IPS-18a (cell line): ENCODE measurements at regions not wholly inside any gene's neighbourhood (a gene's known extent, or its start where the extent isn't known, plus 50 kb on each side); places are given as distances from the start of the nearest gene placed in this dataset.

Experiments used
- H3K27ac ChIP-seq: one replicate; pipeline ENCODE4 v1.5.1; 2013; ENCODE audit warnings: low read length
- H3K27me3 ChIP-seq: one replicate; pipeline ENCODE4 v1.6.1; 2013; ENCODE audit warnings: mild to moderate bottlenecking, low read length; ENCODE audit not compliant: control insufficient read depth, insufficient read depth
- H3K36me3 ChIP-seq: one replicate; pipeline ENCODE4 v1.6.1; 2013; ENCODE audit warnings: low read depth, low read length; ENCODE audit not compliant: control insufficient read depth
- H3K4me1 ChIP-seq: one replicate; pipeline ENCODE4 v1.6.1; 2013; ENCODE audit warnings: low read depth, low read length; ENCODE audit not compliant: control insufficient read depth
- H3K4me3 ChIP-seq: one replicate; pipeline ENCODE4 v1.5.1; 2013; ENCODE audit warnings: low read length
- H3K9ac ChIP-seq: one replicate; pipeline ENCODE4 v1.6.1; 2013; ENCODE audit warnings: mild to moderate bottlenecking, low read length, moderate library complexity
- H3K9me3 ChIP-seq: one replicate; pipeline ENCODE4 v1.6.1; 2013; ENCODE audit warnings: low read depth, low read length; ENCODE audit not compliant: control insufficient read depth

- Histone ChIP-seq H3K9ac (no peak overlapping the region), H3K27me3 (no peaks in the 10 kb centered on the region), H3K4me3 (no peak overlapping the region), H3K27ac (no peak overlapping the region), H3K9me3 (no peaks in the 10 kb centered on the region), H3K4me1 (no peaks in the 10 kb centered on the region), H3K36me3 (no peaks in the 10 kb centered on the region)
Measured at GRCh38 chr14:42884100-42884499, 1277.4 kb downstream of the LRFN5 start.

- H3K9ac ChIP-seq: no peak overlapping the region
- H3K36me3 ChIP-seq: no peaks in the 10 kb centered on the region
- no peak overlapping the region for H3K4me3 ChIP-seq
- H3K27me3 ChIP-seq: no peaks in the 10 kb centered on the region
- peaks cover 3% of the 10 kb centered on the region for H3K4me1 ChIP-seq
- no peaks in the 10 kb centered on the region for H3K9me3 ChIP-seq
- H3K27ac ChIP-seq: no peak overlapping the region
Measured at GRCh38 chr14:42877716-42878115, 1271.0 kb downstream of the LRFN5 start.

GRCh38 chr14:42872786-42873185, 1266.1 kb downstream of the LRFN5 start:
- no peak overlapping the region for H3K27ac ChIP-seq
- H3K4me1 ChIP-seq: peaks cover 4% of the 10 kb centered on the region
- H3K4me3 ChIP-seq: no peak overlapping the region
- H3K36me3 ChIP-seq: no peaks in the 10 kb centered on the region
- no peaks in the 10 kb centered on the region for H3K9me3 ChIP-seq
- H3K9ac ChIP-seq: no peak overlapping the region
- no peaks in the 10 kb centered on the region for H3K27me3 ChIP-seq

GRCh38 chr14:42869681-42870080, 1263.0 kb downstream of the LRFN5 start:
- no peak overlapping the region for H3K27ac ChIP-seq
- no peaks in the 10 kb centered on the region for H3K27me3 ChIP-seq
- H3K36me3 ChIP-seq: no peaks in the 10 kb centered on the region
- no peak overlapping the region for H3K4me3 ChIP-seq
- H3K4me1 ChIP-seq: peaks cover 4% of the 10 kb centered on the region
- H3K9ac ChIP-seq: no peak overlapping the region
- H3K9me3 ChIP-seq: no peaks in the 10 kb centered on the region

GRCh38 chr14:42862114-42862513, 1255.4 kb downstream of the LRFN5 start:
- Histone ChIP-seq H3K4me1 (no peaks in the 10 kb centered on the region), H3K9ac (no peak overlapping the region), H3K4me3 (no peak overlapping the region), H3K9me3 (no peaks in the 10 kb centered on the region), H3K27ac (no peak overlapping the region), H3K27me3 (no peaks in the 10 kb centered on the region), H3K36me3 (no peaks in the 10 kb centered on the region)

GRCh38 chr14:42860371-42860770, 1253.7 kb downstream of the LRFN5 start:
- no peak overlapping the region for H3K9ac ChIP-seq
- no peaks in the 10 kb centered on the region for H3K36me3 ChIP-seq
- no peaks in the 10 kb centered on the region for H3K9me3 ChIP-seq
- no peak overlapping the region for H3K27ac ChIP-seq
- no peaks in the 10 kb centered on the region for H3K27me3 ChIP-seq
- no peaks in the 10 kb centered on the region for H3K4me1 ChIP-seq
- no peak overlapping the region for H3K4me3 ChIP-seq

- no peaks in the 10 kb centered on the region for H3K9me3 ChIP-seq
- H3K4me3 ChIP-seq: no peak overlapping the region
- no peak overlapping the region for H3K27ac ChIP-seq
- H3K9ac ChIP-seq: no peak overlapping the region
- H3K27me3 ChIP-seq: no peaks in the 10 kb centered on the region
- H3K4me1 ChIP-seq: no peaks in the 10 kb centered on the region
- no peaks in the 10 kb centered on the region for H3K36me3 ChIP-seq
Measured at GRCh38 chr14:42856106-42856505, 1249.4 kb downstream of the LRFN5 start.

GRCh38 chr14:42855085-42855484, 1248.4 kb downstream of the LRFN5 start:
- no peaks in the 10 kb centered on the region for H3K27me3 ChIP-seq
- H3K9ac ChIP-seq: no peak overlapping the region
- no peak overlapping the region for H3K27ac ChIP-seq
- no peaks in the 10 kb centered on the region for H3K36me3 ChIP-seq
- H3K4me3 ChIP-seq: no peak overlapping the region
- H3K9me3 ChIP-seq: no peaks in the 10 kb centered on the region
- H3K4me1 ChIP-seq: no peaks in the 10 kb centered on the region

- Histone ChIP-seq H3K4me3 (no peak overlapping the region), H3K4me1 (no peaks in the 10 kb centered on the region), H3K36me3 (no peaks in the 10 kb centered on the region), H3K9ac (no peak overlapping the region), H3K27ac (no peak overlapping the region), H3K27me3 (no peaks in the 10 kb centered on the region), H3K9me3 (no peaks in the 10 kb centered on the region)
Measured at GRCh38 chr14:42854061-42854460, 1247.4 kb downstream of the LRFN5 start.

- no peaks in the 10 kb centered on the region for H3K36me3 ChIP-seq
- no peaks in the 10 kb centered on the region for H3K9me3 ChIP-seq
- H3K4me3 ChIP-seq: no peak overlapping the region
- H3K4me1 ChIP-seq: no peaks in the 10 kb centered on the region
- H3K27ac ChIP-seq: no peak overlapping the region
- no peak overlapping the region for H3K9ac ChIP-seq
- no peaks in the 10 kb centered on the region for H3K27me3 ChIP-seq
Measured at GRCh38 chr14:42848652-42849051, 1242.0 kb downstream of the LRFN5 start.

- Histone ChIP-seq H3K4me1 (no peaks in the 10 kb centered on the region), H3K4me3 (no peak overlapping the region), H3K36me3 (no peaks in the 10 kb centered on the region), H3K9me3 (no peaks in the 10 kb centered on the region), H3K9ac (no peak overlapping the region), H3K27ac (no peak overlapping the region), H3K27me3 (no peaks in the 10 kb centered on the region)
Measured at GRCh38 chr14:42814817-42815216, 1208.1 kb downstream of the LRFN5 start.

GRCh38 chr14:42806909-42807315, 1200.2 kb downstream of the LRFN5 start:
- H3K9ac ChIP-seq: no peak overlapping the region
- H3K9me3 ChIP-seq: no peaks in the 10 kb centered on the region
- H3K27ac ChIP-seq: no peak overlapping the region

More at GRCh38 chr14:42806909-42807315, 1200.2 kb downstream of the LRFN5 start:
- H3K27me3 ChIP-seq: no peaks in the 10 kb centered on the region
- no peaks in the 10 kb centered on the region for H3K36me3 ChIP-seq
- no peaks in the 10 kb centered on the region for H3K4me1 ChIP-seq
- H3K4me3 ChIP-seq: no peak overlapping the region
